Tibial nerve (tissue), 4 donors: ENCODE measurements at regions not wholly inside any gene's neighbourhood (a gene's known extent, or its start where the extent isn't known, plus 50 kb on each side); places are given as distances from the start of the nearest gene placed in this dataset.

Experiments
- DNase-seq, 2 donors: peaks; one replicate each; pipeline ENCODE4 v3.0.0-alpha.2; 2019; ENCODE audit warnings: low spot score in 2 of 2
- H3K27ac ChIP-seq, 4 donors: fragments of 200-600 bp; sonication (generic) in 3 of 4; one replicate each; pipeline ENCODE4 v1.5.1; 2017 to 2019; ENCODE audit warnings: mild to moderate bottlenecking in 1 of 4
- H3K27me3 ChIP-seq, 2 donors: fragments of 200-600 bp; sonication (generic) in 1 of 2; one replicate each; pipeline versions ENCODE4 v1.5.1 to v1.6.0; 2017 to 2019
- H3K36me3 ChIP-seq, 3 donors: fragments of 200-600 bp; sonication (generic); one replicate each; pipeline ENCODE4 v1.5.1; 2018 to 2019
- H3K4me1 ChIP-seq, 4 donors: fragments of 200-600 bp; sonication (generic) in 3 of 4; one replicate each; pipeline ENCODE4 v1.5.1; 2017 to 2019
- H3K4me3 ChIP-seq, 4 donors: fragments of 200-600 bp; sonication (generic) in 3 of 4; one replicate each; pipeline ENCODE4 v1.5.1; 2017 to 2019; ENCODE audit warnings: mild to moderate bottlenecking in 1 of 4, moderate library complexity in 1 of 4
- H3K9me3 ChIP-seq, 4 donors: fragments of 200-600 bp; sonication (generic) in 3 of 4; one replicate each; pipeline ENCODE4 v1.5.1; 2017 to 2019
- EP300 ChIP-seq, 2 donors: sonication (generic); formaldehyde crosslinking; IDR thresholded peaks; one replicate each; pipeline ENCODE4 v1.6.1; 2017; ENCODE audit warnings: antibody characterized with exemption in 2 of 2, mild to moderate bottlenecking in 1 of 2
- POLR2A ChIP-seq, 2 donors: fragments of 450-650 bp; IDR thresholded peaks; one replicate each; pipeline ENCODE4 v1.6.1; 2017; ENCODE audit warnings: antibody characterized with exemption in 2 of 2, mild to moderate bottlenecking in 2 of 2, moderate library complexity in 2 of 2
- WGBS, 2 donors: methylation state at CpG; one replicate each; pipeline ENCODE4 v1.1.5; 2018; 5-methylcytosine and 5-hydroxymethylcytosine counted together
- TF ChIP-seq, protein P1 (sequence below), 5 experiments: fragments of 200-600 bp in 3 of 5; fragments of 450-650 bp in 2 of 5; sonication (generic) in 3 of 5; IDR thresholded peaks; one replicate each; pipeline ENCODE4 v1.5.1; 2016 to 2019; ENCODE audit warnings: antibody characterized with exemption in 5 of 5, mild to moderate bottlenecking in 3 of 5, moderate library complexity in 2 of 5

DNA sequence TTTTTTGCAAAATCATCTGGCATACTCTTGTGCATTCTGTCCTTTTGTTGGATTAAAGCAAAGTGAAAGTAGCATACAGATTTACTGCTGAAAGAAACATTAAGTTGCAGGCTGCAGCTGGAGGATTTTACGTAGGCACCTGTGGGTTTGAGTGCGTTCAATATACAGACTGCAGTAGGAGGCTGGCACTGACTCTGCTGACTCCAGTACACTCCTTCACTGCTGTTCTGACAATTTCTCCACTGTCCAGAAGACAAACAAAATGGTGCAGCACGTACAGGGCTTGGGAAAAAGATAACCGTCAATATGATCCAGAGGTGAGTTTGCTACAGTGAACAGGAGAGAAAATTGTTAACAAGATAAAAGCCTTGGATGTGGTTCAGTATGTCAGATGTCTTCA is 73.3 kb downstream of the TANC2 start:
- H3K4me1 ChIP-seq, result peaks cover 0 to 47% (median 8%) of the 10 kb centered on the region in 4 donors
- TF ChIP-seq, protein P1, sequence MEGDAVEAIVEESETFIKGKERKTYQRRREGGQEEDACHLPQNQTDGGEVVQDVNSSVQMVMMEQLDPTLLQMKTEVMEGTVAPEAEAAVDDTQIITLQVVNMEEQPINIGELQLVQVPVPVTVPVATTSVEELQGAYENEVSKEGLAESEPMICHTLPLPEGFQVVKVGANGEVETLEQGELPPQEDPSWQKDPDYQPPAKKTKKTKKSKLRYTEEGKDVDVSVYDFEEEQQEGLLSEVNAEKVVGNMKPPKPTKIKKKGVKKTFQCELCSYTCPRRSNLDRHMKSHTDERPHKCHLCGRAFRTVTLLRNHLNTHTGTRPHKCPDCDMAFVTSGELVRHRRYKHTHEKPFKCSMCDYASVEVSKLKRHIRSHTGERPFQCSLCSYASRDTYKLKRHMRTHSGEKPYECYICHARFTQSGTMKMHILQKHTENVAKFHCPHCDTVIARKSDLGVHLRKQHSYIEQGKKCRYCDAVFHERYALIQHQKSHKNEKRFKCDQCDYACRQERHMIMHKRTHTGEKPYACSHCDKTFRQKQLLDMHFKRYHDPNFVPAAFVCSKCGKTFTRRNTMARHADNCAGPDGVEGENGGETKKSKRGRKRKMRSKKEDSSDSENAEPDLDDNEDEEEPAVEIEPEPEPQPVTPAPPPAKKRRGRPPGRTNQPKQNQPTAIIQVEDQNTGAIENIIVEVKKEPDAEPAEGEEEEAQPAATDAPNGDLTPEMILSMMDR (IDR thresholded peaks at IDR 0.05), result no peak
- TF ChIP-seq POLR2A (IDR thresholded peaks at IDR 0.05) (no peak), EP300 (IDR thresholded peaks at IDR 0.05) (no peak)
- DNase-seq, result no peak
- no peaks in the 10 kb centered on the region for H3K27me3 ChIP-seq
- no peak overlapping the region for H3K27ac ChIP-seq
- no peaks in the 10 kb centered on the region for H3K36me3 ChIP-seq
- H3K9me3 ChIP-seq, result no peaks in the 10 kb centered on the region
- WGBS, 2 donors, result 49 to 63% methylated on average over 4 of the region's 4 CpGs
- no peak overlapping the region for H3K4me3 ChIP-seq

DNA sequence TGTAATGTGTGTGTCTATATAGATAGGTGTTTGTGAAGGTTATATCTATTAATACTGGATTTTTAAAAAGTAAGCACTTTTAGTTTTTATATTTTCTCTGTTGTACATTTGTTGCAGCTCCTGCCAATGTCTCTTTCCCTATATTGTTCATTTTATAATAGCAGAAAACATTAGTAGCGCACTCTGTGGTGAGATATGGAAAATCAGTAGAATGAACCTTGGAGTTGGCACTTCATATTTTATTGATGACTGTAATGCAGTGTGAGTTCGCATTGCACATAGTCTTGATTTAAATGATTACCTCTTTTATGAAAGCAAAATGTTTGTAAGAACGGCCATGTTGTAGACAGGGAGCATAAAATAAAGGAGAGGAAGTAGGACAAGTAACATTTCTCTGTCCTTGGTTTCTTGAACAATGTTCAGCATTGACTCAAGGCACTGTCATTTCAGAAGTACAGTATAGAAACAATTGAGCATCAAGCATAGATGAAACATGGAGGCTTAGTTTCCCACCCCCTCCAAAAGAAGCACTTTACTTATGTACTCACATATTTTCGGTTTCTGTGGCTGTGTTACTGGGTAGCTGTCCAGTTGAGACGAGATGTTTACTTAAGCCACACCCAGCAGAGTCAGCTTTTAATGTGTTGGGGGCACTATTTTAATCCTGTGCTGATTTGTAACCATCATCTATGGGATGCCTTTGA is 74.0 kb downstream of the TANC2 start:
- peak overlapping the region in 1 of 4 donors; percentile 2 for H3K4me3 ChIP-seq
- TF ChIP-seq, protein P1 (IDR thresholded peaks at IDR 0.05), result no peak
- TF ChIP-seq POLR2A (IDR thresholded peaks at IDR 0.05) (no peak), EP300 (IDR thresholded peaks at IDR 0.05) (no peak)

DNA sequence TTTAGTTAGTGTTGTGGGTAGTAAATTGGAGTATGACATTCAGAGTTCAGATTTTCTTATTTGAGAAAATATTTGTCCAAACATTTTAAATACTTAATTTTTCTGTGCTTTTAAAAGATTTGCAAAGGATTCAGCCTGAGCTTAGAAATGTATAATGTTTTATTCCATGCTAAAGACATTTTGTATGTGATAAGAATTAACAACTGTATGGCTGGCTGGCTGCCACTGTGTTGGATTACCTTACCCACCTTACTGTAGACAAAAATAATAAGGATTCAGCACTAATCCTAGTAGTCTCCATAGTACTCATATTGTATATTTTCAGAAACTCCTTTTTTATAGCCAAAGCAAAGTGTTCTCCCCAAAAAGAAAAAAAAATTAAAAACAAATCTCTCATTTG is 74.8 kb downstream of the TANC2 start:
- H3K27ac ChIP-seq, result no peak overlapping the region
- no peak for DNase-seq
- no peaks in the 10 kb centered on the region for H3K36me3 ChIP-seq
- no peaks in the 10 kb centered on the region for H3K9me3 ChIP-seq
- TF ChIP-seq, protein P1 (IDR thresholded peaks at IDR 0.05), result no peak
- TF ChIP-seq POLR2A (IDR thresholded peaks at IDR 0.05) (no peak), EP300 (IDR thresholded peaks at IDR 0.05) (no peak)
- no peaks in the 10 kb centered on the region for H3K27me3 ChIP-seq
- H3K4me3 ChIP-seq, result no peak overlapping the region
- H3K4me1 ChIP-seq, result peaks cover 0 to 47% (median 5%) of the 10 kb centered on the region in 4 donors

More for the DNA sequence above, 74.0 kb downstream of the TANC2 start:
- Histone ChIP-seq H3K36me3 (no peaks in the 10 kb centered on the region), H3K9me3 (no peaks in the 10 kb centered on the region), H3K4me1 (peaks cover 0 to 47% (median 8%) of the 10 kb centered on the region in 4 donors), H3K27me3 (no peaks in the 10 kb centered on the region), H3K27ac (no peak overlapping the region)
- no peak for DNase-seq
- 53 to 55% methylated on average over 5 of the region's 5 CpGs for WGBS, 2 donors

DNA sequence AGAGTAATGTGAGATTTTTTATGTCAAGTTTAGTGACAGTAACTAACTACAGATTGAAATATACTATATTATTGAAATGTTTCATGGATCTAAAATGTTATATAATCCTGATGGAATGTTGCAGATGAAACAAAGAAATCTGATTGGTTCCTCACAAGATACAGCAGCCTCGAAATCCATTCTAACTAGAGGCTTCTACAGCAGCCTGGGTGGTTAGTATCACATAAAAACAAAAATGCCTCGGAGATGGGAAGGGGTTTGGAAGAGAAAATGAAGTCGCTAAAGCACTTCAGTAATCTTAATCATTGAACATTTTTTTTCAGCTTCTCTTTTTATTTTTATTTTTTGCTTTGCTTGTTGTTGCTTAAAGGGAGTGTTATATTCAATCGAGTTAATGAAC is 75.2 kb downstream of the TANC2 start:
- no peak for DNase-seq
- Histone ChIP-seq H3K4me1 (peaks cover 0 to 46% (median 4%) of the 10 kb centered on the region in 4 donors), H3K27ac (no peak overlapping the region), H3K4me3 (no peak overlapping the region), H3K36me3 (no peaks in the 10 kb centered on the region), H3K9me3 (no peaks in the 10 kb centered on the region), H3K27me3 (no peaks in the 10 kb centered on the region)
- WGBS, 2 donors, result 52 to 54% methylated on average over 4 of the region's 4 CpGs
- TF ChIP-seq POLR2A (IDR thresholded peaks at IDR 0.05), result no peak

DNA sequence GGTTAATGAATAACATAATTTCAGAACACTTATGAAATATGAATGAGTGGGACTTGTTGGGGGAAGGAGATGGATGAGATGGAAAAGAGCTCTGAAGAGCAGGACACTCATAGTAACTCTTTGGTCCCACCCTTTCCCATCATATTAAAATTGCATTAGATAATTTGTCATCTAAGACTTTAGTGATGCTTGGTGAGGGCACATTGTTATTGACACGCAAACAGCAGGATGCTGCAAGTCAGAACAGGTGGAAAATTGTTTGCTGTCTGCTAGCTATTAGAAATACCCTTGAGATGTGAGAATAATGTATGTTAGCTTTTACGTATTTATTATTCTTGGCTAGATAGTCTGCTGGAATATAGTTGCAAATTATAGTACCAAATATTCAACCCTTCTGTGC is 75.7 kb downstream of the TANC2 start:
- Histone ChIP-seq H3K4me3 (no peak overlapping the region), H3K36me3 (no peaks in the 10 kb centered on the region), H3K27ac (no peak overlapping the region), H3K27me3 (no peaks in the 10 kb centered on the region), H3K9me3 (no peaks in the 10 kb centered on the region), H3K4me1 (peaks cover 0 to 44% (median 4%) of the 10 kb centered on the region in 4 donors)
- 82 to 87% methylated on average over 2 of the region's 2 CpGs for WGBS, 2 donors
- no peak for DNase-seq
- TF ChIP-seq POLR2A (IDR thresholded peaks at IDR 0.05), result no peak
- TF ChIP-seq, protein P1 (IDR thresholded peaks at IDR 0.05), result no peak
